A549 (cell line): ENCODE measurements at regions not wholly inside any gene's neighbourhood (a gene's known extent, or its start where the extent isn't known, plus 50 kb on each side); places are given as distances from the start of the nearest gene placed in this dataset.

Experiments used
- ATAC-seq, 2 experiments: fragments of 200-7000 bp in 1 of 2; fragments of >200 bp in 1 of 2; cut with Nextera tagmentation in 1 of 2; cut with Tn5 transposase in 1 of 2; 3 replicates each; pipeline versions ENCODE4 v1.8.0 to v1.9.1; 2018 to 2020; ENCODE audit warnings: mild to moderate bottlenecking in 1 of 2, moderate library complexity in 1 of 2
- CTCF ChIA-PET: fragments of 300-600 bp; sonication (Branson Sonifier 250); formaldehyde crosslinking; extraction: SDS; loops from one replicate; lab custom pipeline; 2021; ENCODE audit warnings: antibody characterized with exemption, inconsistent platforms; lab: Yijun Ruan, JAX
- POLR2A ChIA-PET: fragments of 350-600 bp; formaldehyde crosslinking; extraction: SDS; loops from one replicate; lab custom pipeline; 2021; ENCODE audit warnings: antibody characterized with exemption, inconsistent platforms; lab: Yijun Ruan, JAX
- DNase-seq, 2 experiments: peaks; one replicate each; pipeline versions ENCODE4 v3.0.0 to v3.0.0-alpha.2; 2011 to 2016; ENCODE audit warnings: low read depth in 1 of 2, low spot score in 1 of 2
- FAIRE-seq: peaks from 2 replicates; lab custom pipeline; 2011; peaks lifted over from hg19 to GRCh38; lab: Jason Lieb, UNC
- H3K27ac ChIP-seq, 2 experiments: fragments of >200 bp; sonication (Bioruptor Twin); formaldehyde crosslinking; 3 replicates each; pipeline ENCODE4 v1.5.1; 2016 to 2017
- H3K4me1 ChIP-seq: fragments of >200 bp; sonication (Bioruptor Twin); formaldehyde crosslinking; 3 replicates; pipeline ENCODE4 v1.6.1; 2016
- H3K4me2 ChIP-seq: fragments of >200 bp; sonication (Bioruptor Twin); formaldehyde crosslinking; 3 replicates; pipeline ENCODE4 v1.6.1; 2016
- H3K4me3 ChIP-seq: fragments of >200 bp; sonication (Bioruptor Twin); formaldehyde crosslinking; 3 replicates; pipeline ENCODE4 v1.5.1; 2016
- H3K9me3 ChIP-seq: fragments of >200 bp; sonication (Bioruptor Twin); formaldehyde crosslinking; 3 replicates; pipeline ENCODE4 v1.6.1; 2016
- BHLHE40 ChIP-seq: IDR thresholded peaks from 2 replicates; pipeline ENCODE4 v1.6.1; 2012; ENCODE audit warnings: low read depth, low read length, inconsistent platforms
- E2F6 ChIP-seq: IDR thresholded peaks from 2 replicates; pipeline ENCODE4 v1.6.1; 2012; ENCODE audit warnings: low read depth, borderline replicate concordance
- ELK1 ChIP-seq: fragments of 150-350 bp; IDR thresholded peaks from 2 replicates; pipeline ENCODE4 v1.6.1; 2014; ENCODE audit warnings: low read depth, mild to moderate bottlenecking, low read length
- FOSB ChIP-seq: fragments of 250-450 bp; sonication (Bioruptor Pico); IDR thresholded peaks from 2 replicates; pipeline ENCODE4 v1.5.0; 2020; ENCODE audit warnings: mild to moderate bottlenecking, moderate library complexity
- HMGXB4 ChIP-seq: fragments of 250-450 bp; sonication (Bioruptor Pico); IDR thresholded peaks from 2 replicates; pipeline ENCODE4 v1.5.0; 2021; ENCODE audit warnings: mild to moderate bottlenecking, moderate library complexity, borderline replicate concordance
- HOXA7 ChIP-seq: fragments of 250-450 bp; sonication (Bioruptor Pico); IDR thresholded peaks from 2 replicates; pipeline ENCODE4 v1.5.0; 2020; ENCODE audit warnings: mild to moderate bottlenecking, moderate library complexity
- JUN ChIP-seq, 2 experiments: fragments of >200 bp; sonication (Bioruptor Twin); formaldehyde crosslinking; IDR thresholded peaks; 2 replicates in 1 of 2; 3 replicates in 1 of 2; pipeline ENCODE4 v1.6.1; 2016 to 2017
- JUNB ChIP-seq: fragments of >200 bp; sonication (Bioruptor Twin); formaldehyde crosslinking; IDR thresholded peaks from 2 replicates; pipeline ENCODE4 v1.6.1; 2016
- KDM1A ChIP-seq: fragments of 200-600 bp; sonication (generic); IDR thresholded peaks from 2 replicates; pipeline ENCODE4 v1.6.1; 2016; ENCODE audit warnings: low read depth, mild to moderate bottlenecking
- MYC ChIP-seq: IDR thresholded peaks from 2 replicates; pipeline ENCODE4 v1.6.1; 2012; ENCODE audit warnings: mild to moderate bottlenecking, inconsistent platforms, low read length, improper control_type of control experiment, borderline replicate concordance
- POLR2A ChIP-seq: IDR thresholded peaks from 2 replicates; pipeline ENCODE4 v1.6.1; 2012; ENCODE audit warnings: mild to moderate bottlenecking, low read length
- RAD21 ChIP-seq, 2 experiments: fragments of >200 bp in 1 of 2; sonication (Bioruptor Twin) in 1 of 2; formaldehyde crosslinking in 1 of 2; IDR thresholded peaks in 1 of 2; conservative IDR thresholded peaks in 1 of 2; 2 replicates in 1 of 2; 3 replicates in 1 of 2; pipeline ENCODE4 v1.6.1; 2012 to 2018; ENCODE audit warnings: inconsistent platforms in 1 of 2
- RARB ChIP-seq: fragments of 250-450 bp; sonication (Bioruptor Pico); IDR thresholded peaks from 2 replicates; pipeline ENCODE4 v1.8.0; 2021; ENCODE audit warnings: mild to moderate bottlenecking, moderate library complexity
- RCOR1 ChIP-seq: fragments of 150-350 bp; IDR thresholded peaks from 2 replicates; pipeline ENCODE4 v1.6.1; 2014; ENCODE audit warnings: antibody characterized with exemption, low read length, low read depth
- REST ChIP-seq: fragments of 200-600 bp; sonication (generic); IDR thresholded peaks from 2 replicates; pipeline ENCODE4 v1.6.1; 2016; ENCODE audit warnings: antibody characterized with exemption, mild to moderate bottlenecking, moderate library complexity
- SMC3 ChIP-seq: fragments of >200 bp; sonication (Bioruptor Twin); formaldehyde crosslinking; IDR thresholded peaks from 3 replicates; pipeline ENCODE4 v1.6.1; 2018; ENCODE audit warnings: inconsistent platforms
- SREBF2 ChIP-seq: fragments of 450-650 bp; IDR thresholded peaks from 2 replicates; pipeline ENCODE4 v1.6.1; 2014; ENCODE audit warnings: mild to moderate bottlenecking, moderate library complexity
- USF2 ChIP-seq: fragments of 450-650 bp; IDR thresholded peaks from 2 replicates; pipeline ENCODE4 v1.6.1; 2014; ENCODE audit warnings: antibody characterized with exemption
- ZC3H11A ChIP-seq: fragments of 450-650 bp; IDR thresholded peaks from 2 replicates; pipeline ENCODE4 v1.6.1; 2014; ENCODE audit warnings: antibody characterized with exemption, mild to moderate bottlenecking
- ZFP36 ChIP-seq: fragments of 450-650 bp; IDR thresholded peaks from 2 replicates; pipeline ENCODE4 v1.6.1; 2014; ENCODE audit warnings: borderline replicate concordance; ENCODE audit not compliant: partially characterized antibody
- ZSCAN20 ChIP-seq: fragments of 250-450 bp; sonication (Bioruptor Pico); IDR thresholded peaks from 2 replicates; pipeline ENCODE4 v1.8.0; 2022; ENCODE audit warnings: mild to moderate bottlenecking, moderate library complexity
- WGBS: methylation state at CpG from one replicate; pipeline ENCODE4 v1.1.6; 2017; ENCODE audit errors: missing lambda C conversion rate; 5-methylcytosine and 5-hydroxymethylcytosine counted together

GRCh38 chr10:42980553-42981357 is 96.1 kb upstream of the RET start:
- DNase-seq (no peak), ATAC-seq (no peak), FAIRE-seq (no peak)
- WGBS = 51% methylated on average over 12 of the region's 15 CpGs
- no peaks in the 10 kb centered on the region for H3K9me3 ChIP-seq
- no peak overlapping the region for H3K27ac ChIP-seq
- POLR2A ChIA-PET = no interaction called here
- CTCF ChIA-PET = no interaction called here
- TF ChIP-seq SMC3 (no peak), FOSB (no peak), ZSCAN20 (no peak), JUNB (no peak), USF2 (no peak), REST (no peak), ZC3H11A (no peak), ELK1 (no peak), E2F6 (no peak), SREBF2 (no peak), JUN (IDR thresholded peaks at IDR 0.05) (no peak), KDM1A (no peak), RCOR1 (no peak)
- H3K4me1 ChIP-seq = no peaks in the 10 kb centered on the region
- H3K4me3 ChIP-seq = no peak overlapping the region
- H3K4me2 ChIP-seq = no peak overlapping the region

- Histone ChIP-seq H3K4me3 (no peak overlapping the region), H3K4me2 (no peak overlapping the region), H3K4me1 (no peaks in the 10 kb centered on the region), H3K27ac (no peak overlapping the region), H3K9me3 (no peaks in the 10 kb centered on the region)
- 55% methylated on average over 15 of the region's 26 CpGs for WGBS
- TF ChIP-seq KDM1A (no peak), HMGXB4 (CRISPR knock-in tag) (no peak), SREBF2 (no peak), RCOR1 (no peak), ZFP36 (no peak), MYC (no peak), HOXA7 (CRISPR knock-in tag) (no peak), BHLHE40 (no peak), FOSB (no peak), RAD21 (conservative IDR thresholded peaks at IDR 0.05 in 1 of 2, IDR thresholded peaks at IDR 0.05 in 1 of 2) (no peak), RARB (CRISPR knock-in tag) (no peak), POLR2A (no peak)
- ChIA-PET CTCF (no interaction called here), POLR2A (no interaction called here)
- DNase-seq (no peak), FAIRE-seq (no peak), ATAC-seq (no peak)
These were observed 95.3 kb upstream of the RET start for GRCh38 chr10:42981358-42982236.
